ENCODE measurements at regions not wholly inside any gene's neighbourhood (a gene's known extent, or its start where the extent isn't known, plus 50 kb on each side); places are given as distances from the start of the nearest gene placed in this dataset.

GRCh38 chr1:194184425-194184824 is 998.0 kb upstream of the B3GALT2 start:
- no peak for TF ChIP-seq POLR2A (IDR thresholded peaks at IDR 0.05)
- no peak for TF ChIP-seq CTCF (IDR thresholded peaks at IDR 0.05)
- no peaks in the 10 kb centered on the region for H3K27me3 ChIP-seq
- no peaks in the 10 kb centered on the region for H3K36me3 ChIP-seq
- DNase-seq (no peak), ATAC-seq (no peak)
- intact Hi-C loops (cut with DNase I): no loop called here
- no peak overlapping the region for H3K27ac ChIP-seq
- no peaks in the 10 kb centered on the region for H3K4me1 ChIP-seq
- H3K9me3 ChIP-seq: peaks cover 0 to 4% (median 0%) of the 10 kb centered on the region in 12 donors
- no peak overlapping the region for H3K4me3 ChIP-seq

- no peaks in the 10 kb centered on the region for H3K36me3 ChIP-seq
- TF ChIP-seq POLR2A (IDR thresholded peaks at IDR 0.05): no peak
- TF ChIP-seq CTCF (IDR thresholded peaks at IDR 0.05): no peak
- 92 to 100% (median 96%) methylated on average over 4 to 5 of the region's 5 CpGs for WGBS, 4 donors
- H3K4me1 ChIP-seq: no peaks in the 10 kb centered on the region
- intact Hi-C loops (cut with DNase I): no loop called here
- H3K27ac ChIP-seq: no peak overlapping the region
- ATAC-seq (no peak), DNase-seq (peak in 1 of 5 donors; percentile 45)
- no peak overlapping the region for H3K4me3 ChIP-seq
- H3K9me3 ChIP-seq: peaks cover 0 to 4% (median 0%) of the 10 kb centered on the region in 12 donors
- H3K27me3 ChIP-seq: no peaks in the 10 kb centered on the region
These were observed 995.4 kb upstream of the B3GALT2 start for GRCh38 chr1:194181845-194182244.

- ATAC-seq (no peak), DNase-seq (no peak)
- TF ChIP-seq POLR2A (IDR thresholded peaks at IDR 0.05): no peak
- no peak for TF ChIP-seq CTCF (IDR thresholded peaks at IDR 0.05)
- no peaks in the 10 kb centered on the region for H3K36me3 ChIP-seq
- H3K9me3 ChIP-seq: peaks cover 0 to 5% (median 0%) of the 10 kb centered on the region in 12 donors
- no peak overlapping the region for H3K4me3 ChIP-seq
- 76 to 84% (median 79%) methylated on average over 2 of the region's 2 CpGs for WGBS, 4 donors
- intact Hi-C loops (cut with DNase I): no loop called here
- no peak overlapping the region for H3K27ac ChIP-seq
- no peaks in the 10 kb centered on the region for H3K27me3 ChIP-seq
- no peaks in the 10 kb centered on the region for H3K4me1 ChIP-seq
These were observed 989.8 kb upstream of the B3GALT2 start for GRCh38 chr1:194176212-194176611.

- Histone ChIP-seq H3K9me3 (peaks cover 0 to 12% (median 0%) of the 10 kb centered on the region in 12 donors), H3K27ac (no peak overlapping the region), H3K27me3 (no peaks in the 10 kb centered on the region), H3K4me1 (no peaks in the 10 kb centered on the region), H3K4me3 (no peak overlapping the region), H3K36me3 (no peaks in the 10 kb centered on the region)
- intact Hi-C loops (cut with DNase I): no loop called here
- TF ChIP-seq POLR2A (IDR thresholded peaks at IDR 0.05) (no peak), CTCF (IDR thresholded peaks at IDR 0.05) (no peak)
- no peak for DNase-seq
- WGBS, 4 donors: 84 to 97% (median 90%) methylated on average over 1 of the region's 1 CpG
- ATAC-seq: no peak
These were observed 988.8 kb upstream of the B3GALT2 start for GRCh38 chr1:194175251-194175650.

All from heart left ventricle (tissue), 16 donors.